Sigmoid colon (tissue), 4 donors: ENCODE measurements at regions not wholly inside any gene's neighbourhood (a gene's known extent, or its start where the extent isn't known, plus 50 kb on each side); places are given as distances from the start of the nearest gene placed in this dataset.

Experiments used
- CTCF ChIP-seq, 4 experiments: fragments of 450-650 bp in 3 of 4; fragments of 200-600 bp in 1 of 4; IDR thresholded peaks; one replicate each; pipeline ENCODE4 v1.5.1; 2016 to 2019; ENCODE audit warnings: antibody characterized with exemption in 4 of 4, mild to moderate bottlenecking in 3 of 4, moderate library complexity in 2 of 4
- POLR2A ChIP-seq, 2 donors: fragments of 450-650 bp; IDR thresholded peaks; one replicate each; pipeline ENCODE4 v1.6.1; 2016; ENCODE audit warnings: antibody characterized with exemption in 2 of 2, mild to moderate bottlenecking in 2 of 2, moderate library complexity in 2 of 2
- POLR2AphosphoS5 ChIP-seq, 4 donors: sonication (generic); formaldehyde crosslinking; IDR thresholded peaks; one replicate each; pipeline ENCODE4 v1.6.1; 2017; ENCODE audit warnings: antibody characterized with exemption in 4 of 4

- no peak for TF ChIP-seq CTCF (IDR thresholded peaks at IDR 0.05)
- no peak for TF ChIP-seq POLR2A (IDR thresholded peaks at IDR 0.05)
- TF ChIP-seq POLR2AphosphoS5 (IDR thresholded peaks at IDR 0.05): no peak
Measured at GRCh38 chr3:148221303-148221702, 476.4 kb upstream of the AGTR1 start.
